GM12873 (cell line): ENCODE measurements at regions not wholly inside any gene's neighbourhood (a gene's known extent, or its start where the extent isn't known, plus 50 kb on each side); places are given as distances from the start of the nearest gene placed in this dataset.

ENCODE experiments used
- TF ChIP-seq, protein P1 (sequence below): IDR thresholded peaks from 2 replicates; pipeline ENCODE4 v1.5.1; 2012; ENCODE audit warnings: low read depth, mild to moderate bottlenecking, moderate library complexity, low read length, control low read depth; ENCODE audit not compliant: insufficient read depth; ENCODE audit errors: missing control alignments

DNA sequence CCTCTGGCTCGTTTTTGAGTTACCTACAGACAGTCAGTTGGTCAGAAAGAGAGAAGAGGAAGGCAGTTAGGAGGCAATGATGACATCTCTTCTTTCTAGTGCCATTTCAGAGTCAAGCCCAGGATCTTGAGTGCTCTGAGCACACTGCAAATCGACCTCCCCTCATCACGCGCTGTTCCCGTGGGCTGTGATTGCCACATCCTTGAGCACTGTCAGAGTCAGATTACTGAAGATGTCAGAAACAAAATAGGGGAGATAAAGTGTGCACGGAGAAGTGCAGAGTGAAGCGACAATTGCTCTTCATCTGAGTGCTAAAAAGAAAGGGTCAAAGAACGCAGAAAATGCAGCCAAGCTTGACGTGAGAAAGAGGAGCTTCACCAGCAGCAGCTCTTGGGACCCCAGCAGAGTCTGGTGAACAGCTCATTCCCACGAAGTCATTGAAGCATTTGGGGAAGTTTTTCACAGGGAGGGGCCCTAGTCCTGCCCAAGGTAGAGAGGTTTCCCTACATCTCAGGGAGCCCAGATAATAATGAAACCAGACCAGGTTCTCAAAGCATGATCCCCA, 661.7 kb upstream of the AUTS2 start:
- TF ChIP-seq, protein P1, sequence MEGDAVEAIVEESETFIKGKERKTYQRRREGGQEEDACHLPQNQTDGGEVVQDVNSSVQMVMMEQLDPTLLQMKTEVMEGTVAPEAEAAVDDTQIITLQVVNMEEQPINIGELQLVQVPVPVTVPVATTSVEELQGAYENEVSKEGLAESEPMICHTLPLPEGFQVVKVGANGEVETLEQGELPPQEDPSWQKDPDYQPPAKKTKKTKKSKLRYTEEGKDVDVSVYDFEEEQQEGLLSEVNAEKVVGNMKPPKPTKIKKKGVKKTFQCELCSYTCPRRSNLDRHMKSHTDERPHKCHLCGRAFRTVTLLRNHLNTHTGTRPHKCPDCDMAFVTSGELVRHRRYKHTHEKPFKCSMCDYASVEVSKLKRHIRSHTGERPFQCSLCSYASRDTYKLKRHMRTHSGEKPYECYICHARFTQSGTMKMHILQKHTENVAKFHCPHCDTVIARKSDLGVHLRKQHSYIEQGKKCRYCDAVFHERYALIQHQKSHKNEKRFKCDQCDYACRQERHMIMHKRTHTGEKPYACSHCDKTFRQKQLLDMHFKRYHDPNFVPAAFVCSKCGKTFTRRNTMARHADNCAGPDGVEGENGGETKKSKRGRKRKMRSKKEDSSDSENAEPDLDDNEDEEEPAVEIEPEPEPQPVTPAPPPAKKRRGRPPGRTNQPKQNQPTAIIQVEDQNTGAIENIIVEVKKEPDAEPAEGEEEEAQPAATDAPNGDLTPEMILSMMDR: no peak

GRCh38 chr7:68938151-68938550, 660.1 kb upstream of the AUTS2 start:
- TF ChIP-seq, protein P1: no peak

DNA sequence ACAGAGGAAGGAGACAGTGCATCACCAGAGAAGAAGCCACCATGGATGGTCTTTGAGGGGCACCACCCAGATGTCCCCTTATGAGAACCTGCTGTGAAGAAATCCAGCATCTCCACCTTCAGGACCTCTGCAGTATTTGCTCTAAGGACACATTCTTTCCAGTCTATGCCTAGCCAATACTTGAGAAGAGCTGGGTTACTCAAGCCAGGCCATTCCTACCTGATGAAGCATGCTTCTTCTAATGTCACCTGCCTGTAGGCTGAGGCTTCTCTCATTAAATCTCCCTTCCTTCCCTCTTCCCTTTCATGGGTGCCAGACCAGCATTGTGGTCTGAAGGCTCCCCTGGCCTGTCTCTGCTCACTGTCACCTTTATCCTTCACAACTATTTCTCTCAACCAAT, 654.5 kb upstream of the AUTS2 start:
- TF ChIP-seq, protein P1: no peak

DNA sequence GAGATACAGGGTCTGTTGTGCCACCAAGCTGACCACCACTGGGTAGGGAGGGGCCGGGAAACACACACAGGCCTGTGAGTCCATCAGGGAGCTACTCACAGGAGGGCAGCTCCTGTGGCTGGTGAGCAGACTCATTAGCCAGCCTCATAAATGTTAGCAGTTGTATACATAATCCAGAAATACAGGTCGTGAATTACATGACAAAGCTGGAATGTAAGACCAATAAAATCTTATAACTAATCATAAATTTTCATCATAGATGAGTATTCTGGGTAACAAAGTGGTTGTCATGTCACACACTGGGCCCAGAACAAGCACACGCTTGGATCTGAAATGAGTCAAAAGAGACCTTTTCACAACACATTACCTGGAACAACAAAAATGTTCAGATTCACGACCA, 642.6 kb upstream of the AUTS2 start:
- TF ChIP-seq, protein P1: no peak

GRCh38 chr7:68958571-68958970, 639.7 kb upstream of the AUTS2 start:
- TF ChIP-seq, protein P1: no peak

- TF ChIP-seq, protein P1: no peak
Measured at GRCh38 chr7:68963552-68963951, 634.7 kb upstream of the AUTS2 start.

DNA sequence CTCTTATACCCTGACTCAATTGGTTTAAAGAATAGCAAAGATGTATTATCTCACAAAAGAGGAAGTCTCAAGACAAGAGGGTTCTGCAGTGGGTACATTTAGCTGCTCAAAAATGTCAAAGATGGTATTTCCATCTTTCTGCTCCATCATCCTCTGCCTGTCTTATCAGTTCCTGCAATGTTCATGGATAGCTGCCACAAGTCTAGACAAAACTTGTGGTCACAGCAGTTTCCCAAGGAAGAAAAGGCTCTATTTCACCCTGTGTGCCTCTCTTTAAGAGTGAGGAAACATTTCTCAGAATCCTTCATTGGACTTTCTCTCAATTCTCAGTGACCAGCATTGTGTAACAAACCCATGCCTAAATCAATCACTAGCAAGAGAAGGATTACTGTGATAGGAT, 634.2 kb upstream of the AUTS2 start:
- TF ChIP-seq, protein P1: no peak
